Ovary (tissue), 3 donors: ENCODE measurements at regions not wholly inside any gene's neighbourhood (a gene's known extent, or its start where the extent isn't known, plus 50 kb on each side); places are given as distances from the start of the nearest gene placed in this dataset.

Source experiments
- EP300 ChIP-seq: sonication (generic); formaldehyde crosslinking; IDR thresholded peaks from one replicate; pipeline ENCODE4 v1.6.1; 2017; ENCODE audit warnings: antibody characterized with exemption
- POLR2A ChIP-seq: fragments of 450-650 bp; IDR thresholded peaks from one replicate; pipeline ENCODE4 v1.6.1; 2017; ENCODE audit warnings: antibody characterized with exemption, mild to moderate bottlenecking, moderate library complexity
- TF ChIP-seq, protein P1 (sequence below), 3 donors: fragments of 450-650 bp in 2 of 3; fragments of 200-600 bp in 1 of 3; IDR thresholded peaks; one replicate each; pipeline versions ENCODE4 v1.5.1 to v1.8.0; 2016 to 2022; ENCODE audit warnings: antibody characterized with exemption in 3 of 3, mild to moderate bottlenecking in 1 of 3
- donor health status: DM: no; HTN: no; CAD: no.

DNA sequence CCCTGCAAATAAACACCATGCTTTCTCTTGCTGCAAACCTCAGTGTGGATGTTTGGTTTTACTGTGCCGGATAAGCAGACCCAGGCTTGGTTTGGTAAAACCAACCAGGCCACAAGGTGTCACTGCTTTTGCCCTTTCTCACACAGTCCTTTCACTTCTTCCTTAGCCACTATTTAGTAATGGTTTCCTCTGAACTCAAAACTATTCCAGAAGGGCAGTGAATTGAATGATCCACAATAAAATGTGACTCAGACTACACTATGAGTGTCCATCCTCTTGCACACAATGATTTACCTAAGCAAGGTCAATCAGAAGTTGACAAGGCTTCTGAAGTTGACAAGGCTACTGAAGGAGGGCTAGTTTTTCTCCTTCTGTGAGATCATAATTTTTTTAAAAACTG lies 552.4 kb upstream of the CCDC54 start:
- TF ChIP-seq, protein P1, sequence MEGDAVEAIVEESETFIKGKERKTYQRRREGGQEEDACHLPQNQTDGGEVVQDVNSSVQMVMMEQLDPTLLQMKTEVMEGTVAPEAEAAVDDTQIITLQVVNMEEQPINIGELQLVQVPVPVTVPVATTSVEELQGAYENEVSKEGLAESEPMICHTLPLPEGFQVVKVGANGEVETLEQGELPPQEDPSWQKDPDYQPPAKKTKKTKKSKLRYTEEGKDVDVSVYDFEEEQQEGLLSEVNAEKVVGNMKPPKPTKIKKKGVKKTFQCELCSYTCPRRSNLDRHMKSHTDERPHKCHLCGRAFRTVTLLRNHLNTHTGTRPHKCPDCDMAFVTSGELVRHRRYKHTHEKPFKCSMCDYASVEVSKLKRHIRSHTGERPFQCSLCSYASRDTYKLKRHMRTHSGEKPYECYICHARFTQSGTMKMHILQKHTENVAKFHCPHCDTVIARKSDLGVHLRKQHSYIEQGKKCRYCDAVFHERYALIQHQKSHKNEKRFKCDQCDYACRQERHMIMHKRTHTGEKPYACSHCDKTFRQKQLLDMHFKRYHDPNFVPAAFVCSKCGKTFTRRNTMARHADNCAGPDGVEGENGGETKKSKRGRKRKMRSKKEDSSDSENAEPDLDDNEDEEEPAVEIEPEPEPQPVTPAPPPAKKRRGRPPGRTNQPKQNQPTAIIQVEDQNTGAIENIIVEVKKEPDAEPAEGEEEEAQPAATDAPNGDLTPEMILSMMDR (IDR thresholded peaks at IDR 0.05), result no peak
- TF ChIP-seq EP300 (no peak), POLR2A (no peak)
